GM10266 (cell line): ENCODE measurements at regions not wholly inside any gene's neighbourhood (a gene's known extent, or its start where the extent isn't known, plus 50 kb on each side); places are given as distances from the start of the nearest gene placed in this dataset.
"Not testable (repeated sequence)": the region's sequence is repeated elsewhere in the genome, so short reads cannot be mapped to it uniquely, and the experiment has no call there.

Source experiments
- DNase-seq: peaks from one replicate; pipeline ENCODE4 v3.0.0; 2012; ENCODE audit errors: extremely low spot score
- TF ChIP-seq, protein P1 (sequence below): IDR thresholded peaks from 2 replicates; pipeline ENCODE4 v1.5.1; 2012; ENCODE audit warnings: mild to moderate bottlenecking, low read depth; ENCODE audit not compliant: control insufficient read depth, insufficient read depth; ENCODE audit errors: missing control alignments

DNA sequence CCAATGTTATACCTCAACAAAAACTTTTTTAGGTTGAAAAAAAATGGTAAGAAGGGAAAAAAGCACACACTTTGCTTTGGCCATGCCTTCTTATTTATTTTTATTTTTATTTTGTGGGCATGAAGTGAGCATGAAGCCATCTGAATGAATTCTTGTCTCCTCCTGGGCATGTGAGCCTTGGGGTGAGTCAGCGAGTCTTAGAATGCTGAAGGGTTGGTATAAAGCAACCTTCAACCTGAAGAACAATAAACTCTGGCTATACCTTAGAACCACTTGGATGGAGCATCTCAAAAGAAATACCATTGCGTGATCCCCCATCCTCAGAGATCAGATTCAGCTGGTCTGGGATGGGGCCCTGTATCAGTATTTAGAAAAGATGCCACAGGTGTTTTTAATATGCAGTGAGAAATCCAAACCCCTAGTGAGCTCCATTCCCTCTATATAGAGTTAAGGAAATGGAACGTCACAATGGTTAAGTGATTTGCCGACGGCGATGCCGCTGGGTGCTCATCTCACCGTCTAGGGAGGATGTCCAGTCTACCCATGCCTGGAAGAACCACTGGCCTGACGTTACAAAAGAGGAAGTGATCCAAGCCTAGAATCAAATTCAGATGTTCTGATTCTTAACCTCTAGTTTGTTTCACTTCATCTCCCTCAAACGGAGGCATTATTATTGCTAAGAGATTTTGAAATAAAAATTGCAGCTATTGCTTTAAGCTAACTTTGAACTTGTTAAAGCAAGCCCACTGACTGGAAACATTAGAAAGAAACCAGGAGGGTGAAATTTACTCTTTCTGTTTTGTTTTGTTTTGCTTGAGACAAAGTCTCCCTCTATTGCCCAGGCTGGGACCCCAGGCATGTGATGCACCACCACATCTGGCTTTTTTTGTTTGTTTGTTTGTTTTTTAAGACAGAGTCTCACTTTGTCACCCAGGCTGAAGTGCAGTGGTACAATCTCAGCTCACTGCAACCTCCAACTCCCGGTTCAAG is 67.1 kb downstream of the EDN1 start:
- TF ChIP-seq, protein P1, sequence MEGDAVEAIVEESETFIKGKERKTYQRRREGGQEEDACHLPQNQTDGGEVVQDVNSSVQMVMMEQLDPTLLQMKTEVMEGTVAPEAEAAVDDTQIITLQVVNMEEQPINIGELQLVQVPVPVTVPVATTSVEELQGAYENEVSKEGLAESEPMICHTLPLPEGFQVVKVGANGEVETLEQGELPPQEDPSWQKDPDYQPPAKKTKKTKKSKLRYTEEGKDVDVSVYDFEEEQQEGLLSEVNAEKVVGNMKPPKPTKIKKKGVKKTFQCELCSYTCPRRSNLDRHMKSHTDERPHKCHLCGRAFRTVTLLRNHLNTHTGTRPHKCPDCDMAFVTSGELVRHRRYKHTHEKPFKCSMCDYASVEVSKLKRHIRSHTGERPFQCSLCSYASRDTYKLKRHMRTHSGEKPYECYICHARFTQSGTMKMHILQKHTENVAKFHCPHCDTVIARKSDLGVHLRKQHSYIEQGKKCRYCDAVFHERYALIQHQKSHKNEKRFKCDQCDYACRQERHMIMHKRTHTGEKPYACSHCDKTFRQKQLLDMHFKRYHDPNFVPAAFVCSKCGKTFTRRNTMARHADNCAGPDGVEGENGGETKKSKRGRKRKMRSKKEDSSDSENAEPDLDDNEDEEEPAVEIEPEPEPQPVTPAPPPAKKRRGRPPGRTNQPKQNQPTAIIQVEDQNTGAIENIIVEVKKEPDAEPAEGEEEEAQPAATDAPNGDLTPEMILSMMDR: peak; percentile 15
- peak; percentile 41 for DNase-seq

DNA sequence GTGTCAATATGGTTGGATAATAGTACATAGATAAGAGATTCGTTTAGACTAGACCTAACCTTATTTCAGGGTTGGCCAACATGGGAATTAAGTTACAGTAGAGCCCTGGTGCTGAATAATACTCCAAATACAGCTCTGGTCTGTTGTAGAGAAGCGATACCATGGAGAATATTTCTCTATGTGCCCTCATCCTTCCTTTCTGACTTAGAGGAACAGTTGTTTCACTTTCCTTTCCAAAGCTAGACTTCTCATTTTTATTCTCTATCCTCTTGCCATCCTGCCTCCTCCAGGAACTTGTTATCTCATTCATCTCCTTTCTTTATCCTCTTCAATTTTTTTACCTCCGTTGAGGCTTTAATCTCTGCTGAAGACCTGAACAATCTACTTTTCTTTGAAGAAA is 68.9 kb downstream of the EDN1 start:
- TF ChIP-seq, protein P1: no peak
- DNase-seq: no peak

DNA sequence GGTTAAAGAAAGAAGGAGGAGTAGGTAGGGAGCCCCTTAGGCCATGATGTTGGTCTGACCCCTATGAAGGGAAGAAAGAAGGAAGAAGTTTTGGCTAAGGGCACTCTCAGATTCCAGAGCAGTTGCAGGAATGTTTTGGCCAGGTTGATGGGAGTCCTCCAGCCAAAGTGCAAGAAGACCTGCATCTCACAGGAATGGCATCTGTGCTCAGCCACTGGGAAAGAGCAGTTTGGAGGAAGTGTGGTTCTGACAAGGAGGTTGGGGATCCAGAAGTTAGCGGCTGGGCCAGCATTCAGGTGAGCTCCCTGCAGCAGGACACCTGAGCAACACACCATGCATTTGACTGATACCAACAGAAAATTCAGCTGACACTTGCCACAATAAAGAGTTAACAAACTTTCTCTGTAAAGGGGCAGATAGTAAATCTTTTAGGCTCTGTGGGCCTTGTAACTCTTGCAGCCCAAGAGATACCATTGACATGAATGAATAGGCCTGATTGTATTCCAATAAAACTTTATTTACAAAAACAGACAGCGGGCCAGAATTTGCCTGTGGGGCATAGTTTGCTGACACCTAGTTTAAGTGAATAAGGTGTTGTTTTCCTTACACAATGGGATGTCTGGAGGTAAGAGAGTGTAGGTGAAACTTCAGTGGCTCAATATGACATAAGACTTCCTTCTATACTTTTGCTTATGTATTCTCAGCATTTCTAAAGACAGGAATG is 71.0 kb downstream of the EDN1 start:
- DNase-seq: no peak
- TF ChIP-seq, protein P1: no peak

DNA sequence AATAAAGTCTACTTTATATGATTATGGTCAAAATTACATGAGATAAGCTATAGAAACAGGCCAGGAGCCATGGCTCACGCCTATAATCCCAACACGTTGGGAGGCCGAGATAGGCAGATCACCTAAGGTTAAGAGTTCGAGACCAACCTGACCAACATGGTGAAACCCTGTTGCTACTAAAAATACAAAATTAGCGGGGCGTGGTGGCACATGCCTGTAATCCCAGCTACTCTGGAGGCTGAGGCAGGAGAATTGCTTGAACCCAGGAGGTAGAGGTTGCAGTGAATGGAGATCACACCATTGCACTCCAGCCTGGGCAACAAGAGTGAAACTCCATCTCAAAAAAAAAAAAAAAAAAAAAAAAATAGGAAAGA is 73.1 kb downstream of the EDN1 start:
- not testable (repeated sequence) for DNase-seq

DNA sequence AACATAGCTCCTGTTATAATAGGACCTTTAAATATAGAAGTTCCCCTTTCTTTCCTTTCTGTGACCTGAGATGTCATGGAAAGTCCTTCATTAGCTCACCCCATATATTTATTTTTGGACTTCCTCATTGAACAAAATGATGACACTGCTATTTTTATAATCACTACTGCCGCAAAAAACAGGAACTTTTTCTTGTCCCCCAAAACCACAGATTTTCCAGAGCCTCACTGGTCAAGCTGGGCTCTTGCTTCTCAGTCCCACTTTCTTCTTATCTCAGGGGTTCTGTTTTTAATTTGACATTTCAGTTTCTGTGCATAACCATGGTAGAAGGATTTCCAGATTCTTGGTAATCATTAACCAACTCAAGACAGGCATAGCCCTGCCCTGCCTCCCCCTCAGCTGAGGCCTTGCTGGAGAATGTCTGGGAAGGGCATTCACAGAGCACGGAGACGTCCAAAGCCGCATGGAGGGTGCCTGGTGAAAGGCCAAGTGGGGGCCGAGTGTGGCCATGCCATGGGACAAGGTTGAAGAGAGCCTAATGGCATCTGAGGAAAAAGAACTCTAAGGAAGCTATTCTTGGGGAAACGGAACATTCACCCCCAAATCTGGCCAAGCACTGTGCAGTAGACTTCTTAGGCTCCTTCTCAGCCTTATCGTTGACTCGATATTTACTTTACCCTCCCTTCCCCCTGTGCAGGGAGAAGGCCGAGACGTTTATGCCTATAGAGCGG is 73.7 kb downstream of the EDN1 start:
- TF ChIP-seq, protein P1: no peak
- peak; percentile 49 for DNase-seq

DNA sequence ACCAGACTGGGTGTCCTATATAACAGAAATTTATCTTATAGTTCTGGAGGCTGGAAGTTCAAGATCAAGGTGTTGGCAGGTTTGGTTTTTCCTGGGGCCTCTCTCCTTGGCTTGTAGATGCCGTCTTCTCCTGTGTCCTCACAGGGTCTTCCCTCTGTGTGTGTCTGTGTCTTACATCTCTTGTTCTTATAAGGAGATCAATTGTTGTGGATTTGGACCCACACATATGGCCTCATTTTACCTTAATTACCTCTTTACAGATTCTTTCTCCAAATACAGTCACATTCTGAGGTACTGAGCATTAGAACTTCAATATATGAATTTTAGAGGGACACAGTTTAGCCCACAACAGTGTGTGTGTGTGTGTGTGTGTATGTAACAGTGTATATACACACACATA is 74.5 kb downstream of the EDN1 start:
- TF ChIP-seq, protein P1: no peak
- DNase-seq: no peak

DNA sequence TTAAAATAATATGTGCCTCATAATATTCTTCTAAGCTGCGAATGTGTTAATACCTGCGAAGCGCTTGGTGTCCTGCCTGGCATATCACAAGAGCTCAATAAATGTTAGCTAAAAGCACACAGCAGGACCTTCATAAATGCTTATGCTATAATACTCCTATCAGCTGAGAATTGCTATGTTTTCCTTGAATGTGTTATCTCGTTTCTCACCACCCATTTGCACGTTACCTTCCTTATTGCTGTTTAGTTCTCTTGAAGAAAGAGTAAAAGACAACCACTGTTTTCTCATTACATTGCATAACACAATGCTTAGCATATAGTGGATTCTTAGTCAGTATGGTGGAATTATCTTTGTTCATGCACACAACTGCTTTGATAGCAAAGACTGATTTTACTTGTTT is 76.6 kb downstream of the EDN1 start:
- TF ChIP-seq, protein P1: no peak
- no peak for DNase-seq
